IPS-20b (cell line): ENCODE measurements at regions not wholly inside any gene's neighbourhood (a gene's known extent, or its start where the extent isn't known, plus 50 kb on each side); places are given as distances from the start of the nearest gene placed in this dataset.

Source experiments
- H3K27ac ChIP-seq: one replicate; pipeline ENCODE4 v1.5.1; 2013; ENCODE audit warnings: low read length
- H3K27me3 ChIP-seq: 2 replicates; pipeline ENCODE4 v1.6.1; 2013; ENCODE audit warnings: mild to moderate bottlenecking, low read length, inconsistent platforms; ENCODE audit not compliant: insufficient read depth
- H3K36me3 ChIP-seq: 2 replicates; pipeline ENCODE4 v1.6.1; 2013; ENCODE audit warnings: low read depth, mild to moderate bottlenecking, inconsistent platforms, low read length, moderate library complexity; ENCODE audit not compliant: insufficient read depth
- H3K4me1 ChIP-seq: 2 replicates; pipeline ENCODE4 v1.6.1; 2013; ENCODE audit warnings: mild to moderate bottlenecking, control low read depth, inconsistent platforms, low read length, moderate library complexity; ENCODE audit not compliant: insufficient read depth
- H3K4me3 ChIP-seq: 2 replicates; pipeline ENCODE4 v1.5.1; 2013; ENCODE audit warnings: mild to moderate bottlenecking, low read length, inconsistent platforms
- H3K9ac ChIP-seq: 2 replicates; pipeline ENCODE4 v1.6.1; 2013; ENCODE audit warnings: low read depth, mild to moderate bottlenecking, inconsistent platforms, low read length, moderate library complexity
- H3K9me3 ChIP-seq: 2 replicates; pipeline ENCODE4 v1.6.1; 2013; ENCODE audit warnings: mild to moderate bottlenecking, low read depth, low read length, inconsistent platforms; ENCODE audit not compliant: insufficient read depth

DNA sequence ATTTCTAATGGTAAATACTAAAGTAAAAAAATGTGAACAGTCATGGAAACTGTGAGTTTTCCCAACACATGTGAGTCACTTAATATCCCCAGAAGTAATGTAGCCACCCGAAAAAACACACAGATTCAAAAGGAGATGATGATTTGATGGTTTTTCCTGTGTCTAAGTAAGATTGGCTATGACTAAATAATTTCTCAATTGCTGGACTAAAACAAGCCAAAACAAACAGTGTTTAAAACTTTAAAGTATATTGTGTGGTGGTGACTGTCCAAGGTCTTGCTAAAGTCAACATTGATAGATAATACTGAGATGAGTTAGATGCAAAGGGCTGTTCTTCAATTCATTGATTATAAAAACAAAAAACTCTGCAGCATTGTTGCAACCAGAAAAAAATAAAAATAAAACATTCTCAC is 89.6 kb upstream of the SOX5 start:
- peaks cover 5% of the 10 kb centered on the region; the same call in 1 of the 2 replicates for H3K4me1 ChIP-seq
- H3K36me3 ChIP-seq, result no peaks in the 10 kb centered on the region
- H3K9me3 ChIP-seq, result no peaks in the 10 kb centered on the region
- no peak overlapping the region for H3K27ac ChIP-seq
- no peak overlapping the region for H3K4me3 ChIP-seq
- H3K27me3 ChIP-seq, result no peaks in the 10 kb centered on the region
- H3K9ac ChIP-seq, result no peak overlapping the region

DNA sequence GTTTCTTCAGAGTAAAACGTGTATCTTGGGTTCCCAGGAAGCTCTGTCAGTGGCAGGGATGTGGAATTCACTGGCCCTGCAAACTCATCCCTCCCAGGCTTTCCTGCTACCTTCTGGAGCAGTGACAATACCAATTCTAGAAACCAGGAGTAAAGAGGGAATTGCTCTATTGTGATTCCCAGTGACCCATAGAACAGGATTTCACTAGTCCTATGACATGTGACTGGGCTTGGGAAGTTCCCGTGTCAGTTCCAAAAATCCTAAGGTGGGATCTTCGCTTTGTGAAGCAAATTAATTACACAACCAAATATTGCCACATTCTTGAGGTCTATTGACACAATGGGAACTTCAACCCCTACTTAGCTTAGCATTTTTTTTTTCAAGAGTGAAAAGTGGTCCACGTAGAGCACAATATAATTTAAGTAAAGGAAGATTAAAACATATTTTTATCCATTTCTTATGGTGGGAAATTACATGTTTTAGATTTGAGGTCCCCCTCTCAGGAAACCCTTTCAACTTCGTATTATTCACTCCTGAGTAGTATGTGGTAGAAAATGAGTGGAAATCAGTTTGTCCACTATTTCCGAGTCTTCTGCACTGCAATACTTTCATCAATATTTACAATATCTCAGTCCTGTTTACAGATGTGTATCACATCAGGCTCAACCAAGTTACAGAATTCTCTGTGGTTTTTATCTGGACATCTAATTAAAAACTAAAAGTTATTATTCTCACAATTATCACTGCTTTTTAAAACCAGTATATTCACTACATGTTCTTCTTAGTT is 88.9 kb upstream of the SOX5 start:
- Histone ChIP-seq H3K36me3 (no peaks in the 10 kb centered on the region), H3K4me1 (peaks cover 5% of the 10 kb centered on the region; the same call in 1 of the 2 replicates), H3K4me3 (no peak overlapping the region), H3K27me3 (no peaks in the 10 kb centered on the region), H3K9me3 (no peaks in the 10 kb centered on the region), H3K27ac (no peak overlapping the region), H3K9ac (no peak overlapping the region)

GRCh38 chr12:24036438-24037216 is 87.2 kb upstream of the SOX5 start:
- no peak overlapping the region for H3K4me3 ChIP-seq
- no peaks in the 10 kb centered on the region for H3K9me3 ChIP-seq
- H3K27ac ChIP-seq, result no peak overlapping the region
- no peaks in the 10 kb centered on the region for H3K27me3 ChIP-seq
- no peaks in the 10 kb centered on the region for H3K36me3 ChIP-seq
- H3K4me1 ChIP-seq, result peaks cover 5% of the 10 kb centered on the region; the same call in 1 of the 2 replicates
- no peak overlapping the region for H3K9ac ChIP-seq

- Histone ChIP-seq H3K4me3 (no peak overlapping the region), H3K9me3 (no peaks in the 10 kb centered on the region), H3K27ac (no peak overlapping the region), H3K4me1 (peaks cover 5% of the 10 kb centered on the region; the same call in 1 of the 2 replicates), H3K9ac (no peak overlapping the region), H3K36me3 (no peaks in the 10 kb centered on the region), H3K27me3 (no peaks in the 10 kb centered on the region)
These were observed 85.4 kb upstream of the SOX5 start for GRCh38 chr12:24034894-24035293.

GRCh38 chr12:24034160-24034559 is 84.7 kb upstream of the SOX5 start:
- H3K27ac ChIP-seq, result no peak overlapping the region
- peaks cover 5% of the 10 kb centered on the region; the same call in 1 of the 2 replicates for H3K4me1 ChIP-seq
- no peak overlapping the region for H3K4me3 ChIP-seq
- no peaks in the 10 kb centered on the region for H3K27me3 ChIP-seq
- H3K9ac ChIP-seq, result no peak overlapping the region
- no peaks in the 10 kb centered on the region for H3K9me3 ChIP-seq
- H3K36me3 ChIP-seq, result no peaks in the 10 kb centered on the region

GRCh38 chr12:24027352-24027751 is 77.9 kb upstream of the SOX5 start:
- Histone ChIP-seq H3K27me3 (no peaks in the 10 kb centered on the region), H3K9ac (no peak overlapping the region), H3K27ac (no peak overlapping the region), H3K9me3 (no peaks in the 10 kb centered on the region), H3K36me3 (no peaks in the 10 kb centered on the region), H3K4me3 (no peak overlapping the region), H3K4me1 (0 out of 2 replicates have a peak, but pooled peaks cover 4% of the 10 kb centered on the region)

- Histone ChIP-seq H3K36me3 (no peaks in the 10 kb centered on the region), H3K27me3 (no peaks in the 10 kb centered on the region), H3K4me1 (peaks cover 11% of the 10 kb centered on the region), H3K27ac (no peak overlapping the region), H3K9ac (no peak overlapping the region), H3K4me3 (no peak overlapping the region), H3K9me3 (no peaks in the 10 kb centered on the region)
These were observed 75.8 kb upstream of the SOX5 start for GRCh38 chr12:24025153-24025798.

DNA sequence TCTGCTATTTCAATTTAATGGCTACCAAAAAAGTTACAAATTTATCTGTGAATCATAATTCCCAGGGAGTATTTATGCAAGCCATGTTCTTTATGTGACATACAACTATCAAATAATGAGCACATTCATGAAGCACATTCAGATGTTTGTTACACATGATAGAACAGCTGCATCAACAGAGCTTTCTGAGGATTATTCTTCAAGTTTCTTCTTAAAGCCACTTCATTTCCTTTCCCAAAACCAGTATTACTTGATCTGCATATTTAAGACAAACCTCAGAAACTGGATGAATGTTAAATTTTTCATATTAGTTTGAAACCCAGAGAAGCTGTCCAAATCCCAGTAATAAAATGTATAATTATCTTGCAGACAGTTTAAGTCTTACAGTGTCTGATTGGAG is 73.6 kb upstream of the SOX5 start:
- Histone ChIP-seq H3K4me1 (peaks cover 12% of the 10 kb centered on the region), H3K36me3 (no peaks in the 10 kb centered on the region)

GRCh38 chr12:24021164-24021502 is 71.7 kb upstream of the SOX5 start:
- H3K4me3 ChIP-seq, result no peak overlapping the region
- peaks cover 12% of the 10 kb centered on the region for H3K4me1 ChIP-seq
- H3K27ac ChIP-seq, result no peak overlapping the region
- no peaks in the 10 kb centered on the region for H3K36me3 ChIP-seq
- peaks cover 16% of the 10 kb centered on the region for H3K27me3 ChIP-seq
- no peaks in the 10 kb centered on the region for H3K9me3 ChIP-seq
- no peak overlapping the region for H3K9ac ChIP-seq

More for the DNA sequence above, 73.6 kb upstream of the SOX5 start:
- H3K27me3 ChIP-seq, result no peaks in the 10 kb centered on the region; the same call in 1 of the 2 replicates
- no peak overlapping the region for H3K4me3 ChIP-seq
- H3K9me3 ChIP-seq, result no peaks in the 10 kb centered on the region
- no peak overlapping the region for H3K27ac ChIP-seq
- H3K9ac ChIP-seq, result no peak overlapping the region

- H3K9ac ChIP-seq, result no peak overlapping the region
- no peaks in the 10 kb centered on the region for H3K36me3 ChIP-seq
- no peak overlapping the region for H3K4me3 ChIP-seq
- peaks cover 12% of the 10 kb centered on the region for H3K4me1 ChIP-seq
- peaks cover 22% of the 10 kb centered on the region for H3K27me3 ChIP-seq
- H3K27ac ChIP-seq, result no peak overlapping the region
- H3K9me3 ChIP-seq, result no peaks in the 10 kb centered on the region
These were observed 71.1 kb upstream of the SOX5 start for GRCh38 chr12:24020397-24021163.

DNA sequence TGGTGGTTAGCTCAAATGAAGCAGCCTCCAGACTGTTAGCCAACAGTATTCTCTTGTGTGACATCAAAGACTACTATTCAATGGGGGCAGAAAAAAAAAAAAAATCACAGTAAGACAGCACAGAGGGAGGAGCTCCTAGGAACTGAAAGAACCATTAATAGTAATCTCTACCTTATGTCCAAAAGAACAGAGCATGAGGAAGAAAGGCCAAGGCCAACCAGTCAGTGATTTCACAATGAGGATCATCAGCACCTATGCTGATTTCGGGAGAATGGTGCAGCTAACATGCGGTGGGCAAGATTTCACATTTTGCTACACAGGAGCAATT is 66.3 kb upstream of the SOX5 start:
- no peaks in the 10 kb centered on the region for H3K36me3 ChIP-seq
- H3K9ac ChIP-seq, result no peak overlapping the region
- peaks cover 50% of the 10 kb centered on the region for H3K27me3 ChIP-seq
- peaks cover 14% of the 10 kb centered on the region for H3K4me1 ChIP-seq
- H3K9me3 ChIP-seq, result no peaks in the 10 kb centered on the region
- no peak overlapping the region for H3K4me3 ChIP-seq
- no peak overlapping the region for H3K27ac ChIP-seq
